GM18909 (cell line): ENCODE measurements at regions not wholly inside any gene's neighbourhood (a gene's known extent, or its start where the extent isn't known, plus 50 kb on each side); places are given as distances from the start of the nearest gene placed in this dataset.

ENCODE experiments used
- ATAC-seq: cut with Tn5 transposase; IDR thresholded peaks from one replicate; pipeline ENCODE4 v1.9.1; 2021; ENCODE audit warnings: mild to moderate bottlenecking; ENCODE audit not compliant: unreplicated experiment, poor library complexity

GRCh38 chr3:107970993-107971580, 119.7 kb downstream of the CD47 start:
- ATAC-seq, result no peak

DNA sequence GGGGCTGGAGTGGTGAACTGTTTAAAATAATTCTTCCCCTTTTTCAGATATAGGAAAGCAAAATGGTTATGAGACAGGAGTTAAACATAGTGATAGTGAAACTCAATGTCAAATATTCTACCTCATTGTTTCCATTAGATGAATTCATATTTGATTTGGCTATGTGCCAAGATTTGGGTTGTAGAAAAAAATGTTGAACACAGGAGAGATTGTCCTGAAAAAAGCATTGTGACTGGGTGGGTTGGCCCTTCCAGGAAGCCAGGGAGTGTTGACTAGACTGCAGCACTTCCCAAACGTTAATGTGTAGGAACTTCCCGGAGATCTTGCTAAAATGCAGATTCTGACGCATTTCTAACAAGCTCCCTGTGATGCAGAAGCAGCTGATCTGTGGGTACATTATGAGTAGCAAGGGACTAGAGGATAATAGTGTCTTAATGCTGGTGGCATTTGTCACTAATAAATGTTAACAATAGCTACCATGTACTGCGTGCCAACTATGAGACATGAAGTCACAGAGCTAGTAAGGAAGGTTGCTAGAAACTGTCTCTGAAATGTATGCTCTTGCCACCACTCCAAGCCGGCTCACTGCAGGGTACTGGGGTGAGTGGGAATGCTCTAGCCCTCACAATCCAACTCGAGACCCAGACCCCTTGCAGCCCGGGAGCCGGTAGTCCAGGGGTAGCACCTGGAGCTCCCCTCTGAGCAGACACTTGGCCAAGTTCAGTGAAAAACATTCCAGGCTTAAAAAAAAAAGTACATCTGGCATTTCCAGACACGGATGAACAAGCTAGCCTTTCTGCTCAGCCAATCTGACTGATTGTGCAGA, 120.6 kb downstream of the CD47 start:
- ATAC-seq, result no peak

- ATAC-seq, result no peak
Observed at GRCh38 chr3:107969525-107969924, 121.3 kb downstream of the CD47 start.

DNA sequence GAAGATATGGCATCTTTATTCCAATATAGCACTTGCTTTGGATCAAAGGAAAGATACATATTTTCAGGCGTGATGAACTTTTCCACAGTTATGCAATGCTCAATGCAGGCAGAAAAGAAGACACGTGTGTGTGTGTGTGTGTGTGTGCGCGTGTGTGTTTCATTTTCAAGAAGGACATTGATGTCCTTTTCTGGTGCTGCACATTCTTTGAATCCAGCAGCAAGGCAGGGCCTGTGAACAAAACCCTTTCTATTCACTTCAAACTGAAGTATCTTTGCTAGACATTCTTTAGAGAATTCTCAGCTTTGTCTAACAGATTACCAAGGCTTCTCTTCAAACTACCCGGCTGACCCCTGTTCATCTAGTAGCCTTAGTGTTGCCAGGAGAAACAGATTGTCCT, 124.6 kb downstream of the CD47 start:
- no peak for ATAC-seq

DNA sequence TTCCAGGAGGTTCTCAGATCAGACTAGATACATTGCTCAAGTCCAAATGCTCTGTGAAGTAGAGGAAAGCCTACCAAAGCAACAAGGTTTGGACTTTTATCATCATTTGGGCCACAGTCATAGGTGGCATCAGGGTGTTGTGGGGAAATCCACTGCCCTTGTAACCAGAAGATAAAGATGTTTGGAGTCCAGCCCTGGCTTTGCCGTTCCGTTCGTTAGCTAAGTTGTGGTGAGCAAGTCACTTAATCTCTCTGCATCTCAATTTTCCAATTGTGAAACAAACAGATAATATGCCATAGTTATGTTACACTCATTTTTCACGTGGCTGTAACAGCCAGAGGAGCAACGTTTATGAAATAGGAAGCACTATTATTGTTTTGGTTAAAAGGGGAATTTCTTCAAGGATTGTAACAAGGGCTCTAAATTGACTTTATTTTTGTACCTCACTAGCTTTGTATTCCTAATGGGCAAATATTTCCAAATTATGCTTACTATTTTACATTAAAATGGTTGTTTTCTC, 125.6 kb downstream of the CD47 start:
- no peak for ATAC-seq

GRCh38 chr3:107963581-107963980, 127.2 kb downstream of the CD47 start:
- no peak for ATAC-seq

- no peak for ATAC-seq
Observed at GRCh38 chr3:107962946-107963345, 127.9 kb downstream of the CD47 start.

GRCh38 chr3:107962037-107962436, 128.8 kb downstream of the CD47 start:
- no peak for ATAC-seq

DNA sequence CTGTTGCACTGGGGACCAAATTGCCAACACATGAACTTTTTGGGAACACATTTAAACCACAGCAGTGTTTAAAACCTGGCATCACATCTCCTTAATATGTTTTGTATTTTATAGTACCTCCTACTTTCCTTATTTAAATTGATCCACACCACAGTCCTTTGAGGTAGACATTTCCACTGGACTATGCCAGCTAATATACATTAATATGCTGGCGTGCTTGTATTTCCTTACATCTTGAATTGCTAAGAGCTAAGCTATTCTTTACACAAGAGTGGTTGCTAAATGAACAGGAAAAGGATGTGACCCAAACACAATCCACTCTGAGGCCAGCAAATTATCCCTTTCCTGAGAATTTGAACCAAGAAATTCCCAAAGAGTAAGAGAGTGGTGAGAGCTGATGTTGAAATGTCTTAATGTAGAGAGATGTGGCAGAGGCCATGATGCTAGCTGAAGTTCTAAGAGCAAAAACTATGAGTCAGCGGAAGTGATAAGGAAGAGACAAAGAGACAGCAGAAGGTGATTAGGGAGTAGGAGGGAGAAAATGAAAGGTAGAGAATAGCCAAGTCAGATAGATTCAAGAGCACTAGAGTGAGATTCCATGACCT, 131.2 kb downstream of the CD47 start:
- ATAC-seq, result no peak

GRCh38 chr3:107958146-107958545, 132.7 kb downstream of the CD47 start:
- ATAC-seq, result no peak

GRCh38 chr3:107956991-107957900, 133.6 kb downstream of the CD47 start:
- no peak for ATAC-seq

DNA sequence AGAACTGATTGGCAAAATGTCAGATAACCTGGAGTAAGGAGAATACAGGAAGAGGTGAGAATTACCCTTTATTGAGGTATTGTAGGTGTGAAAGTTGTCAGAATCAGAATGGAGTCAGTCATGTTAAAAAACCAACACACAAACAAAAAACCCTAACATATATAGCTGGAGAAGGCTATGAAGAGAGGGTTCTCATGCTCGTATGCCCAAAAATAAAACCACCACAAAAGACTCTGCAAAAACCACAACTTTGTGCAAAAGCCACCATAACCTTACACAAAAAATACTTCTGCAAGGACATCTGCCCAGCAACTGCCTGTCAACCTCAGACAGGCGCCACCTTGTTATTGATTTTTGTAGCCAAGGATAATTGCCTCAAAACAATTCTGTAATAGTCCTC, 136.0 kb downstream of the CD47 start:
- ATAC-seq, result no peak

- no peak for ATAC-seq
Observed at GRCh38 chr3:107953722-107954121, 137.1 kb downstream of the CD47 start.

DNA sequence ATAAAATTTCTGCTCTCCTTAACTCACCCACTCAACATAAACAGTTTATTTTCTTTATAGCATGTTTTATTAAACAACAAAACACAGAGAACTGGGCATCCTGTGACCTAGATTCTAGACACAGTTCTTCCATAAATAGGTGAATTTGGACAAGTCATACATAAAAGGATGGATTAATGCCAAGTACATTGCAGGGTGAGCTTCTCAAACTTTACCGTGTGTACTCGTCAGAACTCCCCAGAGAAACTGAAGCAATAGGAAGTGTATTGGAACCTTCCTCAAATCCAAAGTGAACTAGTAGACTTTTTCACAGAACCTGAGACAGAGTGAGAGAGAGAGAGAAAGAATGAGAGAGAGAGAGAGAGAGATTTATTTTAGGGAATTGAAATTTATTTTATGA, 139.7 kb downstream of the CD47 start:
- ATAC-seq, result no peak

- ATAC-seq, result no peak
Observed at GRCh38 chr3:107950417-107950816, 140.4 kb downstream of the CD47 start.

GRCh38 chr3:107949394-107949970, 141.3 kb downstream of the CD47 start:
- ATAC-seq, result no peak

- no peak for ATAC-seq
Observed at GRCh38 chr3:107947203-107947602, 143.6 kb downstream of the CD47 start.

- ATAC-seq, result no peak
Observed at GRCh38 chr3:107946700-107947099, 144.1 kb downstream of the CD47 start.

- no peak for ATAC-seq
Observed at GRCh38 chr3:107945417-107946094, 145.3 kb downstream of the CD47 start.
